Parathyroid adenoma (tissue), 2 donors: ENCODE measurements at regions not wholly inside any gene's neighbourhood (a gene's known extent, or its start where the extent isn't known, plus 50 kb on each side); places are given as distances from the start of the nearest gene placed in this dataset.

Experiments
- H2AFZ ChIP-seq: fragments of 300-600 bp; sonication (generic); one replicate; pipeline ENCODE4 v1.7.0; 2017; ENCODE audit warnings: antibody characterized with exemption, mild to moderate bottlenecking
- H3K27ac ChIP-seq: fragments of 300-600 bp; sonication (generic); one replicate; pipeline ENCODE4 v1.7.0; 2017
- H3K27me3 ChIP-seq: fragments of 300-600 bp; sonication (generic); one replicate; pipeline ENCODE4 v1.7.0; 2017; ENCODE audit warnings: low read length; ENCODE audit not compliant: control insufficient read depth, insufficient read depth
- H3K36me3 ChIP-seq: fragments of 300-600 bp; sonication (generic); one replicate; pipeline ENCODE4 v1.7.0; 2017; ENCODE audit warnings: low read length; ENCODE audit not compliant: control insufficient read depth, insufficient read depth
- H3K4me1 ChIP-seq: fragments of 300-600 bp; sonication (generic); one replicate; pipeline ENCODE4 v1.7.0; 2017; ENCODE audit warnings: control low read depth
- H3K4me2 ChIP-seq: fragments of 300-600 bp; sonication (generic); one replicate; pipeline ENCODE4 v1.7.0; 2017; ENCODE audit warnings: low read length
- H3K4me3 ChIP-seq: fragments of 300-600 bp; sonication (generic); one replicate; pipeline ENCODE4 v1.7.0; 2017; ENCODE audit warnings: low read depth, low read length
- H3K79me2 ChIP-seq: fragments of 300-600 bp; sonication (generic); one replicate; pipeline ENCODE4 v1.7.0; 2017; ENCODE audit warnings: control low read depth
- H3K9ac ChIP-seq: fragments of 300-600 bp; sonication (generic); one replicate; pipeline ENCODE4 v1.7.0; 2017; ENCODE audit warnings: mild to moderate bottlenecking
- H3K9me3 ChIP-seq: fragments of 300-600 bp; sonication (generic); one replicate; pipeline ENCODE4 v1.7.0; 2017; ENCODE audit warnings: low read length; ENCODE audit not compliant: control insufficient read depth
- TF ChIP-seq, protein P1 (sequence below): fragments of 300-600 bp; sonication (generic); IDR thresholded peaks from one replicate; pipeline ENCODE4 v1.7.0; 2017; ENCODE audit warnings: antibody characterized with exemption, mild to moderate bottlenecking
- donor health status: primary hyperparathyroidism.

GRCh38 chr6:105832313-105832761 lies 253.8 kb upstream of the PRDM1 start:
- no peaks in the 10 kb centered on the region for H3K4me1 ChIP-seq
- no peak overlapping the region for H3K27ac ChIP-seq

DNA sequence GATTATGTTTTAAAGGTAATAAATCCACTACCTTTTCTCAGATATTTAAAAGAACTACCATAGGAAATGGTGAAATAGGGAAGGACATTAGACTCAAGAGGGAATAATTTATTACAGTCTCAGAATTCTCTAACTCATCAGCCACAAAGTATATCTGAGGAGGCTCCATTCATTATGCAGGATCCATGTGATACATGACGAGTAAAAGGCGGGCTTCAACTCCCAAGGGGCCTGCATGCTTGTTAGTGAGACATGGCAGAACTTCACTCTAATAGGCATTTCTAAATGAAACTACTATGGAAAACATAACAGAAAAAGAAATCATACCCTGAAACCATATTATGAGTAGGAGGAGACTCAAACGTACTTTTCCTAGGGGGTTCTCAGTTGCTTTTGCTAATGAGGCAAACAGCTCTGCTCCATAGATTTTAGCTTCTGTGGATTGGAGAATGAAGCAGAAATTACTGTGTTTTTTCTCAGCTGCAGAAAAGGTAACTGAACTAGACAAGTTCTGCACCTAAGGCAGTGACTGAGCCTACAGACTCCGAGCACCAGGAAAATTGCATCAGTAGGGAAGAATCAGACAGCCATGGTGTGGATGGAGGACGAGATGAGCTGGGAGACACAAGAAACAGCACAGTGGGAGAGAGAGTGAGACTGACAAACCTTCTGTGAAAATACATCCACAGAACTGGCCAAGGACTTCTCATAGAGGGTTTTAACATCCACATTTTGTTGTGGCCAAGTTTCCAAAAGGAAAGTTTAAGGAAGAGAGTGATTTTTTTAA lies 254.6 kb upstream of the PRDM1 start:
- Histone ChIP-seq H3K4me3 (no peak overlapping the region), H3K4me1 (no peaks in the 10 kb centered on the region), H3K9me3 (peaks cover 4% of the 10 kb centered on the region), H3K4me2 (no peak overlapping the region), H3K27me3 (no peaks in the 10 kb centered on the region), H3K9ac (no peak overlapping the region), H3K27ac (no peak overlapping the region), H3K36me3 (no peaks in the 10 kb centered on the region), H2AFZ (no peak overlapping the region), H3K79me2 (no peaks in the 10 kb centered on the region)
- TF ChIP-seq, protein P1, sequence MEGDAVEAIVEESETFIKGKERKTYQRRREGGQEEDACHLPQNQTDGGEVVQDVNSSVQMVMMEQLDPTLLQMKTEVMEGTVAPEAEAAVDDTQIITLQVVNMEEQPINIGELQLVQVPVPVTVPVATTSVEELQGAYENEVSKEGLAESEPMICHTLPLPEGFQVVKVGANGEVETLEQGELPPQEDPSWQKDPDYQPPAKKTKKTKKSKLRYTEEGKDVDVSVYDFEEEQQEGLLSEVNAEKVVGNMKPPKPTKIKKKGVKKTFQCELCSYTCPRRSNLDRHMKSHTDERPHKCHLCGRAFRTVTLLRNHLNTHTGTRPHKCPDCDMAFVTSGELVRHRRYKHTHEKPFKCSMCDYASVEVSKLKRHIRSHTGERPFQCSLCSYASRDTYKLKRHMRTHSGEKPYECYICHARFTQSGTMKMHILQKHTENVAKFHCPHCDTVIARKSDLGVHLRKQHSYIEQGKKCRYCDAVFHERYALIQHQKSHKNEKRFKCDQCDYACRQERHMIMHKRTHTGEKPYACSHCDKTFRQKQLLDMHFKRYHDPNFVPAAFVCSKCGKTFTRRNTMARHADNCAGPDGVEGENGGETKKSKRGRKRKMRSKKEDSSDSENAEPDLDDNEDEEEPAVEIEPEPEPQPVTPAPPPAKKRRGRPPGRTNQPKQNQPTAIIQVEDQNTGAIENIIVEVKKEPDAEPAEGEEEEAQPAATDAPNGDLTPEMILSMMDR, result no peak

More at GRCh38 chr6:105832313-105832761, 253.8 kb upstream of the PRDM1 start:
- H3K9me3 ChIP-seq, result peaks cover 4% of the 10 kb centered on the region
- H3K36me3 ChIP-seq, result no peaks in the 10 kb centered on the region
- H3K4me2 ChIP-seq, result no peak overlapping the region
- TF ChIP-seq, protein P1, result no peak
- H2AFZ ChIP-seq, result no peak overlapping the region
- no peaks in the 10 kb centered on the region for H3K27me3 ChIP-seq
- H3K4me3 ChIP-seq, result no peak overlapping the region
- H3K9ac ChIP-seq, result no peak overlapping the region
- no peaks in the 10 kb centered on the region for H3K79me2 ChIP-seq

DNA sequence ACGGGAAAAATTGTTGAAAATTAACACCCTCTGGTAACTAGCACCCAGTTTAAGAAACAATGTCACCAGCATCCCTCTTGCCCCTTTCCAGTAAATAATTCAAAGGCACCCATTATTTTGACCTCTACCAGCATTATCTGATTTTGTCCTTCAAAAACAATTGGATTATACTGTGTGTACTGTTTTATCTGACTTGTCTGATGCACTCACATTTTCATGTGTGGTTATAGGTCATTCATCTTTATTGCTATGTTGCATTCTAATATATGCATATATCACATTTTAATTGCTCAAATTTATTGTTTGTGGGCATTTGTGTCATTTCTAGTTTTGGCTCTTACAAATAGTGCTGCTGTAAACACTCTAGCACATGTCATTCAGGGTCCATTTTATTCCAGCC lies 260.9 kb upstream of the PRDM1 start:
- Histone ChIP-seq H3K9me3 (peaks cover 4% of the 10 kb centered on the region), H3K4me1 (no peaks in the 10 kb centered on the region), H2AFZ (no peak overlapping the region), H3K4me3 (no peak overlapping the region), H3K4me2 (no peak overlapping the region), H3K79me2 (no peaks in the 10 kb centered on the region), H3K9ac (no peak overlapping the region), H3K36me3 (no peaks in the 10 kb centered on the region), H3K27ac (no peak overlapping the region), H3K27me3 (no peaks in the 10 kb centered on the region)
- TF ChIP-seq, protein P1, result no peak

DNA sequence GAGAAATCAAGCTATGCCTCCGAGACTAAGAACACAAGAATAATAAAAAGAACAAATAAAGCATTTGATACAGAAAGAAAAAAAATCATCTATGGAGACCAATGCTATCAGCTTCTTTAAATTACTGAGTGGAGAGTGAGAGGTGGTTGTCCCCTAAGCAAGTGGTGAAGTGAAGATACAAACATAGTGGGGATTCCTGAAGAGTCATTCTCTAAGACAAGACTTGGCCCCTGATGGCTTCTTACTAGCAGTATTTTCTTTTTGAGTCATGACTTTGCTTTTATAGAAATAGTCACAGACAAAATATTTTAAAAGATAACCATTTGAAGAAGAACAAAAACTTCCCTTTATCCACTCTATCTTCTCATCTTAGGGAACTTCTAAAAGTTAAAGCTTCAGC lies 261.4 kb upstream of the PRDM1 start:
- Histone ChIP-seq H3K9ac (no peak overlapping the region), H3K27ac (no peak overlapping the region), H3K4me2 (no peak overlapping the region), H3K4me3 (no peak overlapping the region), H3K27me3 (no peaks in the 10 kb centered on the region), H3K36me3 (no peaks in the 10 kb centered on the region), H2AFZ (no peak overlapping the region), H3K79me2 (no peaks in the 10 kb centered on the region), H3K9me3 (peaks cover 4% of the 10 kb centered on the region), H3K4me1 (no peaks in the 10 kb centered on the region)
- TF ChIP-seq, protein P1, result no peak

DNA sequence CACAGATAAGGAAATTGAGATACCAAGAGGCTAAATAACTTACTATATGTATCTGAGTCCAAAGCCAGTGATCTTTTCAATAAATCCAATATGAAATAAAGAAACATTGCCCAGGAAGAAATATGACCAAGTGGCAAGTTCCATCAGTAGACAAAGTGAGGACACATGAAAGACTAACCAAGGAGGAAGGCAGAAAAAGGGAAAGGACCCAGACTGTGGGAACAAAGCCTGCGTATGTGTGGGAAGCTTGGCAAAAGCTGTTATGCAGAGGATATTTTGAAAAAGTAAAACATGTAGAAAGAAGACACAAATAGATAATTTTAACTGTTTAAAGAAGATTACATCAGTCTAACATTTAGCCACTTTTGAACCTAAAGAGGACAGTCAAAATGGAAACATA lies 264.4 kb upstream of the PRDM1 start:
- H2AFZ ChIP-seq, result no peak overlapping the region
- H3K4me3 ChIP-seq, result no peak overlapping the region
- TF ChIP-seq, protein P1, result no peak
- H3K27me3 ChIP-seq, result no peaks in the 10 kb centered on the region
- H3K9ac ChIP-seq, result no peak overlapping the region
- H3K4me1 ChIP-seq, result no peaks in the 10 kb centered on the region
- H3K4me2 ChIP-seq, result no peak overlapping the region
- no peaks in the 10 kb centered on the region for H3K79me2 ChIP-seq
- H3K27ac ChIP-seq, result no peak overlapping the region
- H3K9me3 ChIP-seq, result no peaks in the 10 kb centered on the region
- no peaks in the 10 kb centered on the region for H3K36me3 ChIP-seq
